GM18873 (cell line): ENCODE measurements at regions not wholly inside any gene's neighbourhood (a gene's known extent, or its start where the extent isn't known, plus 50 kb on each side); places are given as distances from the start of the nearest gene placed in this dataset.
"Not testable (repeated sequence)": the region's sequence is repeated elsewhere in the genome, so short reads cannot be mapped to it uniquely, and the experiment has no call there.

Source experiments
- ATAC-seq: cut with Tn5 transposase; IDR thresholded peaks from one replicate; pipeline ENCODE4 v1.9.1; 2021; ENCODE audit warnings: mild to moderate bottlenecking, moderate library complexity, moderate number of reproducible peaks; ENCODE audit not compliant: unreplicated experiment, low FRiP score

DNA sequence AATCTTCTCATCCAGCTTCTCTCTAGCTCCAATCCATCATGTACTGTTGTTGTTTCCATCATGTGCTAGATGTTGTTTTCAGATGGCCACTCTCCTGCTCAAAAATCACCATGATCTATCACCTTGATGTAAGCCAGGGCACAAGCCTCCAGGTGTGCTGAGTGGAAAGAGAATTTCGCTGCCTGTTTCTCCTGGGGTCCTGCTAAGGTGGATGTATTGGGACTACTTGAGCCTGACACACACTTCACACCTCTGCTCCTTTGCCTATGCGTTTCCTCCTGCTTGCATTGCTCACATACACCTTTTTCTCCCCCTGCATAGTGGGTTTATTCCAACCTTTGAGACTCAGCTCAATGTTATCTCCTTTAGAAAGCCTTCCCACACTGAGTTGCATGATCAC, 287.6 kb downstream of the CYRIA start:
- no peak for ATAC-seq

GRCh38 chr2:16375981-16376380, 289.7 kb downstream of the CYRIA start:
- no peak for ATAC-seq

- no peak for ATAC-seq
Observed at GRCh38 chr2:16375351-16375750, 290.3 kb downstream of the CYRIA start.

- ATAC-seq, result no peak
Observed at GRCh38 chr2:16374671-16375070, 291.0 kb downstream of the CYRIA start.

- ATAC-seq, result no peak
Observed at GRCh38 chr2:16373341-16373740, 292.3 kb downstream of the CYRIA start.

GRCh38 chr2:16371751-16372150, 293.9 kb downstream of the CYRIA start:
- no peak for ATAC-seq

- no peak for ATAC-seq
Observed at GRCh38 chr2:16368951-16369350, 296.7 kb downstream of the CYRIA start.

- ATAC-seq, result no peak
Observed at GRCh38 chr2:16368328-16368727, 297.3 kb downstream of the CYRIA start.

DNA sequence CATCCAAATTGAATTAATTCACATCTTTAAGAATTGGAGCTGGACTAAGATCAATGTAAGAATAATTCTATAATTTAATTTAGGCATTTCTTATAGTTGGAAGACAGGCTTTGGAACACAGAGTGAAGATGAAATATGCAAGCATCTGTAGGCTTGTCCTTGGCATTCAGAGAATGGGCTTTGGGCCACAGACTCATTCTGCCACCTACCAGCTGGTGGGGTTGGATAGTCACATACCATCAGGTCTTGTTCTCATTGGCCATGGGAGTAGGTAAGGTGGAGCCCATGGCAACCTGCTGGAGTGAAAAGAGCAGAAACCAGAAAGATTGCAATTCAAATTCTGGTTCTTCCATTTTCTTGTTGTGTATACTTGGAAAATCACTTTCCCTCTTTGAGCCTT, 300.3 kb downstream of the CYRIA start:
- no peak for ATAC-seq

- no peak for ATAC-seq
Observed at GRCh38 chr2:16363581-16363980, 302.1 kb downstream of the CYRIA start.

GRCh38 chr2:16362611-16363010, 303.0 kb downstream of the CYRIA start:
- no peak for ATAC-seq

- no peak for ATAC-seq
Observed at GRCh38 chr2:16361261-16361995, 304.2 kb downstream of the CYRIA start.

DNA sequence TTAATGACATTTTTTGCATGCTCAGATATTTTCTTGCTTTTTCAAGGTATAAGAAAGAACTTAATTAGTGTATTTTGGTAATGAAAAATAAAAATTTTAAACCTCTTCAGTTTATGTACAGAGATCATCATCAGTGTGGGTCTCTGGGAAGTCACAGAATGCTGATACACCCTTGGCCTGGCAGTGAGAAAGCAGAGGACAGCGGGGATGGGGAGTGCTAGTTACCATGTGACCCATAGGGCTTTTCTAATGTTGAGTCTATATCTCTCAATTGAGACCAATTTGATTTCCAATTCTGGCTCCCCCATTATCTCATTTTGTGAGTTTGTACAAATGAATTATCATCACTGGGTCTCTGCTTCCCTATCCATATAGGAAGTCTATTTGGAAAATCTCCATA, 305.7 kb downstream of the CYRIA start:
- ATAC-seq, result no peak

GRCh38 chr2:16357188-16357587, 308.4 kb downstream of the CYRIA start:
- no peak for ATAC-seq

DNA sequence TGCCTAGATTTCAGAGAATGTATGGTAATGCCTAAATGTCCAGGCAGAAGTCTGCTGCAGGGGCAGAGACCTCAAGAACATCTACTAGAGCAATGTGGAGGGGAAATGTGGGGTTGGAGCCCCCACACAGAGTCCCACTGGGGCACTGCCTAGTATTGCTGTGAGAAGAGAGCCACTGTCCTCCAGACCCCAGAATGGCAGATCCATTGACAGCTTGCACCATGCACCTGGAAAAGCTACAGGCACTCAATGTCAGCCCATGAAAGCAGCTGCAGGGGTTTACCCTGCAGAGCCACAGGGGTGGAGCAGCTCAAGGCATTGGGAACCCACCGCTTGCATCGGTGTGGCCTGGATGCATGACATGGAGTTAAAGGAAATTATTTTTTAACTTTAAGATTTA, 314.1 kb downstream of the CYRIA start:
- no peak for ATAC-seq

DNA sequence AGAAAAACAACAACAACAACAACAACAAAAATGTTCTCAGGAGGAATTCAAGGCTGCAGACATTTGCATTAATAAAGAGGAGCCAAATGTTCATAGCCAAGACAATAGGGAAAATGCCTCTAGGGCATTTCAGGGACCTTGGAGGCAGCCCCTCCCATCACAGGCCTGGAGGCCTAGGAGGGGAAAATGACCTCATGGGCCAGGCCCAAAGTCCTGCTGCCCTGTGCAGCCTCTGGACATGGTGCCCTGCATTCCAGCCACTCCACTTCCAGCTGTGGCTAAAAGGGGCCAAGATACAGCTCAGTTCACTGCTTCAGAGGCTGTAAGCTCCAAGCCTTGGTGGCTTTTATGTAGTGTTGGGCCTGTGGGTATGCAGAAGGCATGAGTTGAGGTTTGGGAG, 314.5 kb downstream of the CYRIA start:
- no peak for ATAC-seq

DNA sequence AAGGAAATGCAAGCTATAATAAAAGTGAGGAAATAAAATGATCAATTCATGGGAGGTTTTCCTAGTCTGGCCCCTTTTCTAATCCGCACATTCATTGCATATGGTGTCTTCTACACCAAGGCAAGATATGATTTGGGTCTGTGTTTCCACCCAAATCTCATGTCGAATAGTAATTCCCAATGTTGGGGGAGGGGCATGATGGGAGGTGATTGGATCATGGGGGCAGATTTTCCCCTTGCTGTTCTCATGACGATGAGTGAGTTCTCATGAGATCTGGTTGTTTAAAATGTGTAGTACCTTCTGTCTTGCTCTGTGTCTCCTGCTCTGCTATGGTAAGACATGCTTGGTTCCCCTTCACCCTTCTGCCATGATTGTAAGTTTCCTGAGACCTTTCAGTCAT, 315.4 kb downstream of the CYRIA start:
- ATAC-seq, result no peak

GRCh38 chr2:16349811-16350210, 315.8 kb downstream of the CYRIA start:
- ATAC-seq, result no peak

- ATAC-seq, result no peak
Observed at GRCh38 chr2:16348821-16349515, 316.7 kb downstream of the CYRIA start.

- no peak for ATAC-seq
Observed at GRCh38 chr2:16346671-16347070, 319.0 kb downstream of the CYRIA start.

GRCh38 chr2:16345231-16345630, 320.4 kb downstream of the CYRIA start:
- ATAC-seq, result not testable (repeated sequence)

GRCh38 chr2:16339206-16339605, 326.4 kb downstream of the CYRIA start:
- ATAC-seq, result no peak
